ENCODE measurements at regions not wholly inside any gene's neighbourhood (a gene's known extent, or its start where the extent isn't known, plus 50 kb on each side); places are given as distances from the start of the nearest gene placed in this dataset.

DNA sequence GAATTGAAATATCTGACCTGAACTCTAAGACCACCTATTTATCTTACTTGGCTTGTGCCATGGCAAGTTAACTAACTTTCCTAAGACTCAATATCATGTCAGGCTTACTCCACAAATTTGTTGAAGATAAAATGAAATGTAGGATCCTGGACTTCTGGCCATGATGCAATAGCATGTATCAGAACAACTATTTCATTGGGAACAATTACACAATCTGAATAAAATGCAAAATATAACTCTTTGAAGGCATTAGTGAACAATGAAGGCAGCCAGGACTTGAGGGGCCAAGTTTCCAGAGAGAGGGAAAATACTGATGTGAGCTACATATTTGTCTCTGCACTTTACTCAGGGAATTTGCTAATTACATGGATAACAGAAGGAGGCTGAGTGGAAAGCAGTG, 476.5 kb upstream of the ACVR2A start:
- no peaks in the 10 kb centered on the region for H3K4me1 ChIP-seq (ENCODE audit: control insufficient read depth, extremely low read depth, insufficient read depth, low read length)
- peak in 1 of 2 donors; percentile 47 for DNase-seq (ENCODE audit: low read depth in 2 of 2)
- H3K27ac ChIP-seq (ENCODE audit: insufficient read depth, low read length): no peak overlapping the region
- H3K4me2 ChIP-seq (ENCODE audit: extremely low read depth, insufficient read depth, low read length): no peak overlapping the region
- H3K9ac ChIP-seq (ENCODE audit: insufficient read depth, low read length): no peak overlapping the region
- TF ChIP-seq EZH2 (IDR thresholded peaks at IDR 0.05; ENCODE audit: low read length, missing control alignments): no peak
- no peak for TF ChIP-seq CTCF (conservative IDR thresholded peaks at IDR 0.05 in 1 of 2, IDR thresholded peaks at IDR 0.05 in 1 of 2; ENCODE audit: low read depth in 1 of 2, low read length in 2 of 2)
- H3K9me3 ChIP-seq (ENCODE audit: control insufficient read depth, insufficient read depth, low read depth, low read length): no peaks in the 10 kb centered on the region
- no peak overlapping the region for H2AFZ ChIP-seq (ENCODE audit: low read length)
- H4K20me1 ChIP-seq (ENCODE audit: control insufficient read depth, extremely low read depth, insufficient read depth, low read length): no peaks in the 10 kb centered on the region
- H3K79me2 ChIP-seq (ENCODE audit: control insufficient read depth, insufficient read depth, low read length): no peaks in the 10 kb centered on the region
- H3K27me3 ChIP-seq (ENCODE audit: control insufficient read depth, insufficient read depth, low read length): no peaks in the 10 kb centered on the region
- no peaks in the 10 kb centered on the region for H3K36me3 ChIP-seq (ENCODE audit: control insufficient read depth, insufficient read depth, low read length)
- H3K4me3 ChIP-seq (replicated peaks in 1 of 4; ENCODE audit: control extremely low read depth in 1 of 4, insufficient read depth in 1 of 4, low read depth in 3 of 4, low read length in 4 of 4): no peak overlapping the region

DNA sequence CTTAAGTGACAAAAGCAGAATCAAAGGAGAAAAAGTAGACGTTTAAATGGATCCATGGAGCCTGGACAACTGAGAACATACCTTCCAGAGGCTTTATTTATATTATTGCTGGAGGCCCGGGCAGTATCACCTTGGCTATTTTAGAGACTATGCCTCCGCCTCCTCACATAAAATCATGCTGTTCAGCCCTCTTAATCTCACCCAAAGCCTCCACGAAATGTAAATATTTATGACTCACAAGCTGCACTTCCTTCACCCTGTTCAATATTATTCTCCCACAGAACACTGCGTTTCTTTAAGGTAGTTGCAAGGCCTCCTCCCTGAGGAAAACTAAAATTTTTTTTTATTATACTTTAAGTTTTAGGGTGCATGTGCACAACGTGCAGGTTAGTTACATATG, 478.6 kb upstream of the ACVR2A start:
- Histone ChIP-seq H3K79me2 (ENCODE audit: control insufficient read depth, insufficient read depth, low read length) (no peaks in the 10 kb centered on the region), H3K27ac (ENCODE audit: insufficient read depth, low read length) (no peak overlapping the region), H3K4me3 (replicated peaks in 1 of 4; ENCODE audit: control extremely low read depth in 1 of 4, insufficient read depth in 1 of 4, low read depth in 3 of 4, low read length in 4 of 4) (no peak overlapping the region), H3K36me3 (ENCODE audit: control insufficient read depth, insufficient read depth, low read length) (no peaks in the 10 kb centered on the region), H3K9me3 (ENCODE audit: control insufficient read depth, insufficient read depth, low read depth, low read length) (no peaks in the 10 kb centered on the region), H3K27me3 (ENCODE audit: control insufficient read depth, insufficient read depth, low read length) (no peaks in the 10 kb centered on the region), H4K20me1 (ENCODE audit: control insufficient read depth, extremely low read depth, insufficient read depth, low read length) (no peaks in the 10 kb centered on the region), H3K4me1 (ENCODE audit: control insufficient read depth, extremely low read depth, insufficient read depth, low read length) (no peaks in the 10 kb centered on the region), H3K9ac (ENCODE audit: insufficient read depth, low read length) (no peak overlapping the region), H2AFZ (ENCODE audit: low read length) (no peak overlapping the region), H3K4me2 (ENCODE audit: extremely low read depth, insufficient read depth, low read length) (no peak overlapping the region)
- no peak for TF ChIP-seq CTCF (conservative IDR thresholded peaks at IDR 0.05 in 1 of 2, IDR thresholded peaks at IDR 0.05 in 1 of 2; ENCODE audit: low read depth in 1 of 2, low read length in 2 of 2)
- no peak for TF ChIP-seq EZH2 (IDR thresholded peaks at IDR 0.05; ENCODE audit: low read length, missing control alignments)
- no peak for DNase-seq (ENCODE audit: low read depth in 2 of 2)

- H3K79me2 ChIP-seq (ENCODE audit: control insufficient read depth, insufficient read depth, low read length): no peaks in the 10 kb centered on the region
- H3K36me3 ChIP-seq (ENCODE audit: control insufficient read depth, insufficient read depth, low read length): no peaks in the 10 kb centered on the region
- H3K4me2 ChIP-seq (ENCODE audit: extremely low read depth, insufficient read depth, low read length): no peak overlapping the region
- no peaks in the 10 kb centered on the region for H3K27me3 ChIP-seq (ENCODE audit: control insufficient read depth, insufficient read depth, low read length)
- no peaks in the 10 kb centered on the region for H4K20me1 ChIP-seq (ENCODE audit: control insufficient read depth, extremely low read depth, insufficient read depth, low read length)
- no peak for DNase-seq (ENCODE audit: low read depth in 2 of 2)
- TF ChIP-seq CTCF (conservative IDR thresholded peaks at IDR 0.05 in 1 of 2, IDR thresholded peaks at IDR 0.05 in 1 of 2; ENCODE audit: low read depth in 1 of 2, low read length in 2 of 2) (no peak), EZH2 (IDR thresholded peaks at IDR 0.05; ENCODE audit: low read length, missing control alignments) (no peak)
- no peaks in the 10 kb centered on the region for H3K4me1 ChIP-seq (ENCODE audit: control insufficient read depth, extremely low read depth, insufficient read depth, low read length)
- no peak overlapping the region for H3K9ac ChIP-seq (ENCODE audit: insufficient read depth, low read length)
- no peak overlapping the region for H2AFZ ChIP-seq (ENCODE audit: low read length)
- H3K9me3 ChIP-seq (ENCODE audit: control insufficient read depth, insufficient read depth, low read depth, low read length): no peaks in the 10 kb centered on the region
- no peak overlapping the region for H3K4me3 ChIP-seq (replicated peaks in 1 of 4; ENCODE audit: control extremely low read depth in 1 of 4, insufficient read depth in 1 of 4, low read depth in 3 of 4, low read length in 4 of 4)
- H3K27ac ChIP-seq (ENCODE audit: insufficient read depth, low read length): no peak overlapping the region
These were observed 479.2 kb upstream of the ACVR2A start for GRCh38 chr2:147365622-147366021.

Measured in fibroblast of lung (primary cell).